Neuronal stem cell (in vitro differentiated cells): ENCODE measurements at regions not wholly inside any gene's neighbourhood (a gene's known extent, or its start where the extent isn't known, plus 50 kb on each side); places are given as distances from the start of the nearest gene placed in this dataset.
A peak's percentile ranks its signal among the peaks of the same experiment; 100 is the strongest.

Experiments
- DNase-seq: peaks from one replicate; pipeline ENCODE4 v3.0.0-alpha.2; 2013; ENCODE audit warnings: low spot score
- H2AFZ ChIP-seq: one replicate; pipeline ENCODE4 v1.6.1; 2013; ENCODE audit warnings: mild to moderate bottlenecking, low read length, inconsistent platforms
- H2AK5ac ChIP-seq: 2 replicates; pipeline ENCODE4 v1.6.1; 2013; ENCODE audit warnings: low read depth, mild to moderate bottlenecking, inconsistent platforms, low read length, moderate library complexity, mixed read lengths
- H2BK120ac ChIP-seq: 2 replicates; pipeline ENCODE4 v1.6.1; 2013; ENCODE audit warnings: low read depth, mild to moderate bottlenecking, inconsistent platforms, low read length, moderate library complexity, mixed read lengths
- H2BK12ac ChIP-seq: one replicate; pipeline ENCODE4 v1.6.1; 2013; ENCODE audit warnings: low read length, inconsistent platforms
- H2BK15ac ChIP-seq: 2 replicates; pipeline ENCODE4 v1.6.1; 2013; ENCODE audit warnings: mild to moderate bottlenecking, low read length, inconsistent platforms, mixed read lengths
- H2BK5ac ChIP-seq: one replicate; pipeline ENCODE4 v1.6.1; 2013; ENCODE audit warnings: inconsistent platforms, mild to moderate bottlenecking, low read length, moderate library complexity
- H3K14ac ChIP-seq: one replicate; pipeline ENCODE4 v1.6.1; 2013; ENCODE audit warnings: low read length, inconsistent platforms
- H3K18ac ChIP-seq: 2 replicates; pipeline ENCODE4 v1.6.1; 2013; ENCODE audit warnings: low read length, inconsistent platforms
- H3K23ac ChIP-seq: 2 replicates; pipeline ENCODE4 v1.6.1; 2013; ENCODE audit warnings: low read depth, mild to moderate bottlenecking, mixed read lengths, low read length, inconsistent platforms; ENCODE audit not compliant: poor library complexity
- H3K27ac ChIP-seq: replicated peaks from 3 replicates; pipeline ENCODE4 v1.5.1; 2013; ENCODE audit warnings: low read length, inconsistent platforms
- H3K27me3 ChIP-seq, 3 experiments: 2 replicates each; pipeline ENCODE4 v1.6.1; 2013; ENCODE audit warnings: low read length in 3 of 3, mild to moderate bottlenecking in 2 of 3, inconsistent platforms in 1 of 3, low read depth in 1 of 3, mixed read lengths in 1 of 3, moderate library complexity in 1 of 3; ENCODE audit not compliant: control insufficient read depth in 3 of 3, insufficient read depth in 3 of 3
- H3K36me3 ChIP-seq, 2 donors: replicated peaks in 1 of 2; 2 replicates each; pipeline ENCODE4 v1.6.1; 2013; ENCODE audit warnings: low read length in 2 of 2; ENCODE audit not compliant: control insufficient read depth in 2 of 2, insufficient read depth in 2 of 2
- H3K4ac ChIP-seq: 2 replicates; pipeline ENCODE4 v1.6.1; 2013; ENCODE audit warnings: inconsistent platforms, mild to moderate bottlenecking, low read length, moderate library complexity
- H3K4me1 ChIP-seq, 2 donors: 1 replicate in 1 of 2; 2 replicates in 1 of 2; pipeline ENCODE4 v1.6.1; 2013; ENCODE audit warnings: low read length in 2 of 2, low read depth in 1 of 2; ENCODE audit not compliant: control insufficient read depth in 2 of 2, insufficient read depth in 1 of 2
- H3K4me2 ChIP-seq: one replicate; pipeline ENCODE4 v1.6.1; 2013; ENCODE audit warnings: mild to moderate bottlenecking, low read length, inconsistent platforms; ENCODE audit not compliant: insufficient read depth, poor library complexity, severe bottlenecking
- H3K4me3 ChIP-seq, 2 donors: 2 replicates each; pipeline ENCODE4 v1.5.1; 2013; ENCODE audit warnings: low read length in 2 of 2, mild to moderate bottlenecking in 2 of 2, inconsistent platforms in 1 of 2, moderate library complexity in 1 of 2
- H3K79me1 ChIP-seq: one replicate; pipeline ENCODE4 v1.6.1; 2013; ENCODE audit warnings: low read depth, mild to moderate bottlenecking, inconsistent platforms, low read length, moderate library complexity
- H3K9ac ChIP-seq: one replicate; pipeline ENCODE4 v1.6.1; 2013; ENCODE audit warnings: mild to moderate bottlenecking, low read depth, low read length, inconsistent platforms; ENCODE audit not compliant: poor library complexity
- H3K9me3 ChIP-seq, 2 donors: replicated peaks in 1 of 2; 2 replicates each; pipeline versions ENCODE3 to v1.6.1; 2013; ENCODE audit warnings: low read length in 2 of 2, mild to moderate bottlenecking in 2 of 2, inconsistent platforms in 1 of 2, low read depth in 1 of 2, mixed read lengths in 1 of 2, moderate library complexity in 1 of 2; ENCODE audit not compliant: control insufficient read depth in 2 of 2, insufficient read depth in 1 of 2
- H4K8ac ChIP-seq: one replicate; pipeline ENCODE4 v1.6.1; 2013; ENCODE audit warnings: low read depth, mild to moderate bottlenecking, inconsistent platforms, low read length, moderate library complexity
- H4K91ac ChIP-seq: one replicate; pipeline ENCODE4 v1.6.1; 2013; ENCODE audit warnings: low read length, low read depth, mild to moderate bottlenecking, inconsistent platforms; ENCODE audit not compliant: poor library complexity
- WGBS, 2 donors: extraction: QIAGEN DNeasy Blood & Tissue Kit; methylation state at CpG; one replicate each; pipeline ENCODE4 v1.1.7; 2013; ENCODE audit warnings: missing lambda C conversion rate in 2 of 2, mixed read lengths in 1 of 2; ENCODE audit not compliant: insufficient read length in 2 of 2, insufficient replicate concordance in 1 of 2; ENCODE audit errors: extremely low coverage in 2 of 2; 5-methylcytosine and 5-hydroxymethylcytosine counted together

DNA sequence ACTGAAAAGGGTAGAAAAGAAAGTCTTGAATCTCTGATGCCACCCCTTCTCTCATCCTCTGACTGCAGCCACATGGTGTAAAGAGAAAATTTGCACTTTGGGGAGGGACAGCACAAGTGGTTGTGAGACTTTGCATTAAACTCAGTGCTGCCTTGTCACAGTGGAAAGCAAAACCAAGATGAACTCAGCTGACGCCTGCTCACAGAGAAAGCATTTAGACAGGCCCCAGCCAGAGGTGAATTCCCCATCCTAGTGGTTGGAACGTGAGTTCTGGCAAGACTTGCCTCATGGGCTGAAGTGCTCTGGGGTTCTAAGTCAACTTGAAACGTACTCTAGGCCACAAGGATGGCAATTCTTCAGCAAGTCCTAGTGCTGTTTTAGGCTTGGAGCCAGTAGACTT is 1101.4 kb downstream of the ADGRL3 start:
- no peak overlapping the region for H3K4me2 ChIP-seq
- no peak overlapping the region for H4K8ac ChIP-seq
- H2AFZ ChIP-seq, result no peak overlapping the region
- no peak overlapping the region for H3K9ac ChIP-seq
- H2BK15ac ChIP-seq, result no peak overlapping the region
- H2BK12ac ChIP-seq, result no peak overlapping the region
- no peak overlapping the region for H3K18ac ChIP-seq
- no peak overlapping the region for H3K27ac ChIP-seq
- H3K4me1 ChIP-seq, result no peaks in the 10 kb centered on the region
- H2AK5ac ChIP-seq, result no peak overlapping the region
- no peaks in the 10 kb centered on the region for H3K79me1 ChIP-seq
- H3K9me3 ChIP-seq, result no peaks in the 10 kb centered on the region
- H3K14ac ChIP-seq, result no peak overlapping the region
- H3K27me3 ChIP-seq, result no peaks in the 10 kb centered on the region
- no peak overlapping the region for H4K91ac ChIP-seq
- H3K23ac ChIP-seq, result no peak overlapping the region
- no peak for DNase-seq
- H3K36me3 ChIP-seq, result no peaks in the 10 kb centered on the region
- H3K4ac ChIP-seq, result no peak overlapping the region
- H2BK5ac ChIP-seq, result no peak overlapping the region
- no peak overlapping the region for H3K4me3 ChIP-seq
- WGBS, 2 donors, result no CpG with 5 or more reads among the region's 3 CpGs
- H2BK120ac ChIP-seq, result no peak overlapping the region

DNA sequence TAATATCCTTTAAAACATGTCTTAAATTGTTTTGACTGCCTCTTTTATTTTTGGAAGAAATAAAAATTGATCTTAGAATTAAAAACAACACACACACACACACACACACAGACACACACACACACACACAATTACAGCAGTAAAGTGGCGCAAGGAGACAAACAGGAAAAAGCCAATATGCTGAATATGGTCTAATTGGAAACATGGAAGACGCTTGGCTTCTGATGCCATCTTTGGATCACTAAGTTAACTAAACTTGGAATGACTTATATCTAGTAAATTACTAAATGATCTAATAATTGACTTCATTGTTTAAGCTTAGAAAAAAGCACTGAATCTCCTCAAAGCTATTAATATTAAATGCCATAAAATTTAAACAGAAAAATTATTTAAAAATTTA is 1093.4 kb downstream of the ADGRL3 start:
- H2BK120ac ChIP-seq, result no peak overlapping the region
- H3K36me3 ChIP-seq, result no peaks in the 10 kb centered on the region
- H3K18ac ChIP-seq, result no peak overlapping the region
- no peak overlapping the region for H3K4me2 ChIP-seq
- H3K27ac ChIP-seq, result no peak overlapping the region
- H3K4me1 ChIP-seq, result no peaks in the 10 kb centered on the region
- H2AK5ac ChIP-seq, result no peak overlapping the region
- H2BK12ac ChIP-seq, result no peak overlapping the region
- no peak overlapping the region for H3K14ac ChIP-seq
- H3K4ac ChIP-seq, result no peak overlapping the region
- no peak overlapping the region for H3K9ac ChIP-seq
- peaks cover 0 to 1% (median 0%) of the 10 kb centered on the region in 3 experiments for H3K27me3 ChIP-seq
- H3K9me3 ChIP-seq, result no peaks in the 10 kb centered on the region
- H4K8ac ChIP-seq, result no peak overlapping the region
- WGBS, 2 donors, result no CpG with 5 or more reads among the region's 2 CpGs
- peak overlapping the region; percentile 18 for H2AFZ ChIP-seq
- no peak overlapping the region for H3K4me3 ChIP-seq
- DNase-seq, result no peak
- no peak overlapping the region for H3K23ac ChIP-seq
- no peak overlapping the region for H4K91ac ChIP-seq
- H2BK15ac ChIP-seq, result no peak overlapping the region
- peaks cover 3% of the 10 kb centered on the region for H3K79me1 ChIP-seq
- H2BK5ac ChIP-seq, result no peak overlapping the region

- H2BK5ac ChIP-seq, result no peak overlapping the region
- H4K8ac ChIP-seq, result no peak overlapping the region
- no peak overlapping the region for H2BK120ac ChIP-seq
- peak overlapping the region; percentile 16 for H2BK12ac ChIP-seq
- no peak overlapping the region for H3K27ac ChIP-seq
- no peaks in the 10 kb centered on the region for H3K4me1 ChIP-seq
- H3K18ac ChIP-seq, result peak overlapping the region; percentile 48
- H3K79me1 ChIP-seq, result peaks cover 3% of the 10 kb centered on the region
- no peak overlapping the region for H3K4me2 ChIP-seq
- no peaks in the 10 kb centered on the region for H3K36me3 ChIP-seq
- DNase-seq, result no peak
- H3K4me3 ChIP-seq, result no peak overlapping the region
- H3K9ac ChIP-seq, result no peak overlapping the region
- WGBS, 2 donors, result no CpG with 5 or more reads among the region's 14 CpGs
- no peaks in the 10 kb centered on the region for H3K9me3 ChIP-seq
- H2AFZ ChIP-seq, result peak overlapping the region; percentile 18
- H3K23ac ChIP-seq, result no peak overlapping the region
- H4K91ac ChIP-seq, result no peak overlapping the region
- H3K14ac ChIP-seq, result no peak overlapping the region
- no peak overlapping the region for H2BK15ac ChIP-seq
- H3K27me3 ChIP-seq, result peaks cover 0 to 1% (median 0%) of the 10 kb centered on the region in 3 experiments
- peak overlapping the region; percentile 56 for H2AK5ac ChIP-seq
- no peak overlapping the region for H3K4ac ChIP-seq
Measured at GRCh38 chr4:62292911-62293310, 1092.8 kb downstream of the ADGRL3 start.

- Histone ChIP-seq H3K27ac (no peak overlapping the region), H2AK5ac (no peak overlapping the region), H3K4me1 (no peaks in the 10 kb centered on the region), H3K23ac (no peak overlapping the region), H3K36me3 (no peaks in the 10 kb centered on the region), H2BK15ac (no peak overlapping the region), H4K8ac (no peak overlapping the region), H3K4me3 (no peak overlapping the region), H3K9me3 (no peaks in the 10 kb centered on the region), H2BK120ac (no peak overlapping the region), H4K91ac (no peak overlapping the region), H2BK12ac (no peak overlapping the region), H3K27me3 (peaks cover 0 to 1% (median 0%) of the 10 kb centered on the region in 3 experiments), H3K4me2 (no peak overlapping the region), H3K4ac (no peak overlapping the region), H3K18ac (no peak overlapping the region), H3K14ac (no peak overlapping the region), H3K79me1 (peaks cover 3% of the 10 kb centered on the region), H3K9ac (no peak overlapping the region), H2AFZ (peak overlapping the region; percentile 62), H2BK5ac (no peak overlapping the region)
- DNase-seq, result peak; percentile 6
- WGBS, 2 donors, result no CpG with 5 or more reads among the region's 3 CpGs
Measured at GRCh38 chr4:62288808-62289541, 1088.8 kb downstream of the ADGRL3 start.
